GM19240 (cell line): ENCODE measurements at regions not wholly inside any gene's neighbourhood (a gene's known extent, or its start where the extent isn't known, plus 50 kb on each side); places are given as distances from the start of the nearest gene placed in this dataset.
"Not testable (repeated sequence)": the region's sequence is repeated elsewhere in the genome, so short reads cannot be mapped to it uniquely, and the experiment has no call there.

Experiments
- DNase-seq: peaks from one replicate; pipeline ENCODE4 v3.0.0; 2011; ENCODE audit warnings: low spot score; ENCODE audit not compliant: insufficient read length

DNA sequence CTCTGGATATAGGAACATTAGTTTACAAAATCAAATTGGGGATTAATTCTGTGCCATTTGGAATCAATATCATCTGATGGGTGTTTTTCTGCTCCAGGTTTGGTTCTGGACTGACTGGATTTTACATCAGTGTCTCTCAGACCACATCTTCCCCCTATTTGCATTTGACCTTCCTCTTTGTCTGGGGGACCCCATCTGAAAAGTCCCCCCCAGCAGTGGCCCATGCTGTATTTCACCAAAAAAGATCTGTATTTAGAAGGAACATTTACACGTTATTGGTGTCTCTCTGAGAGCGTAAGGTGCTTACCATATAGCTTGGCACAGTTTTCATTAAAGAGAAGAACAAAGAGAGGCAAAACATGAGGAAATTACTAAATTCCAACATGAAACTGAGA, 215.6 kb upstream of the CLINT1 start:
- no peak for DNase-seq

DNA sequence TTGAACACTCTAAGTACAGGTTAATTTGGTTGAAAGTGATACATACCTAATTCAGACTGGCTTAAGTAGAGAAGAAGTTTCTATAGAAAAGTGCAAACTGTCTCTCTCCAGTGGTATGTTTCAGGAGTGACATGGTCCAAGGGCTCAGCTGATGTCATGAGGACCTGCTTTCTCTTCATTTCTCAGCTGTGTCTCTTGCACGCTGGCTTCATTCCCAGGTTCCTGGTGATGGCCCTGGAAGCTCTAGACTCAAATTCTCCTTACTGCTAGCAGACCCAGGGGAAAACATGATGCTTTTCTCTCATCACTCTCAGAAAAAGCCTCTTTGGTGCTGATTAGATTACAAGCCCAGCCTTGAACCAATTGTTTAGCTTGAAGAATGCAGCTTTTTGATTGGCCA, 211.9 kb upstream of the CLINT1 start:
- no peak for DNase-seq

DNA sequence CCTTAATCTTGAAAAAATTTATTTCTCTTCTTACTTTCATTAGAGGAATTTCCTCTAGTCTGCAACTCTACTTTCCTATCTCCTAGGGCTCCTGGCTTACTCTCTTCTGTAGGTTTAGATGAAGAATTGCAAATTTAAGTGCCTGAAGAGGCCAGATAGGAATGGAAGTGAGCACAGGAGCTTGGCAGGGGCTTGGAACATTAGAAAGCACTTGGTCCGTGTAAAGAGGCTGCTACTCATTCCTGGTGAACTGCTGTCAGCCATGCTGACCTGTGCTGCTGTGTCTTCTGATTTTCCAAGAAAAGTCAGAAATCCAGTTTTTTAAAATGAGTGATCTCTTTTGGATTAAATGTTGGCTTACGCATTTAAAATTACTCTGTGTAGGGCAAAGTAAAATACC, 210.9 kb upstream of the CLINT1 start:
- DNase-seq = no peak

DNA sequence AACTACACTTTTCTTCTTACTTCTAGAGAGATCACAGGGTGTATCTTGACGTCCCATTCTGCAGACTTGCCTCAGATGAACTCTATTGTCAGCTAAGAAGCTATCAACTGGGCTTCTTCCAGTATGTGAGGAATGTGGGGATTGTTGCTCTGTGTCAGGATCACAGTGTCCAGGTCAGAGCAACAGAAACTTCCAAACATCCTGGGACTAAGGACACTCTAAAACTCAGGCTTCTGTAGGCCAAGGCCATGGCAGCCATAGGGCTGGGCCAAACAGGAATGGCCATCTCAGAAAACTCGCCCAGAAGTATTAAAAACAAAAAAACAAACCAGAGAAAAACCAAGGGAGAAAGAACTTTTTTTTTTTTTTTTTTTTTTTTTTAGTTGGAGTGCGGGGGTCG, 210.0 kb upstream of the CLINT1 start:
- no peak for DNase-seq

DNA sequence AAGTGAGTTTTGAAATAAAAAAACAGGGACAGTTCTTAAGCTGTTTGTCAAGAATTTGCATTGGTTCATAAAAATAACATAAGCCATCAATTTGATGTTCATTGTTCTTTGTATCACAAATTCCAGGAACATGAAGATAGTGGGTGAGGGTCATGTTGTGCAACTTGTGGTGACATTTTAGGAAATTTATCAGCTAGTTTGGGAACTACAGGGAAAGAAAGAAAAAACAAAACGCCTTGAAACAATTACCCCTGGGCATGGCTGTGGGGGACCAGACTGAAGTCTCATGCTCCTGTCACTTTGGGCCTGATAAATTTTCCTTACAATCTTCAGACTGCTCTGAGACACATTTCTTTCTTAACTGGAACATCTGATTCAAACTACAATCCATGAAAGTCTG, 207.1 kb upstream of the CLINT1 start:
- no peak for DNase-seq

DNA sequence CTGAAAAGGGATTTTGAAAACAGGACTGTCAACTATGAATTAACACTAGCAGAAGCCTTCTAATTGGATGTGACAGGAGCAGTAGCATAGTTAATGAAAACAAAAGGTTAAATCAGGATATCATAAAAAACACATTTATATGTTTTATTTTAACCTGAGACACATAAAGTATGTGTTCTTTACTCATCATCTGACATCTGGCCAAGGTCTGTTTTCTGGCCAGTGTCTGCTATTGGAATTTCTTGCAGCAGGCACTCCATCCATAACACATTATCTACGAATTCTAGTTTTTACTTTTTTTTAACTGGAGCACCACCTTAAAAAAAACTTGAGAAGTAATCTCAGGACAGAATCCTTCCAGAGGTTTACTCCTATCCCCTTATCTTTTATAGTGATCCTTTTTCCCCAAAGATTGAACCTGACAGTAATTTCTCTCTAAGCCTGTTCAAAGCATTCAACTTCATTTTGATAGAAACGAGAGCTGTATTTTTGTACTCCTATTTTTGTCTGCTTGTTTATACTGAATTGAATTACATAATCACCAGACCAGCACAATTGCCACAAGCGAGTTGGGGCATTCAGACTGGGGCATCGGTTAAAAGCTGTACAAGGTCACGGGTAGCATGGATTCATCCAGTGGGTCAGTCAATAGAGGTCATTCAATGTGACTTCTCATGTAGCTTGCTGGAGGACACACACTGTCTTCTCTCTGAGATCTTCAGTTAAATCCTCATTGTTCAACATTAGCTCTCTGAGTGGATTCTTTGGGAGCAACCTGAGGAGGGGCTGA, 205.6 kb upstream of the CLINT1 start:
- no peak for DNase-seq

DNA sequence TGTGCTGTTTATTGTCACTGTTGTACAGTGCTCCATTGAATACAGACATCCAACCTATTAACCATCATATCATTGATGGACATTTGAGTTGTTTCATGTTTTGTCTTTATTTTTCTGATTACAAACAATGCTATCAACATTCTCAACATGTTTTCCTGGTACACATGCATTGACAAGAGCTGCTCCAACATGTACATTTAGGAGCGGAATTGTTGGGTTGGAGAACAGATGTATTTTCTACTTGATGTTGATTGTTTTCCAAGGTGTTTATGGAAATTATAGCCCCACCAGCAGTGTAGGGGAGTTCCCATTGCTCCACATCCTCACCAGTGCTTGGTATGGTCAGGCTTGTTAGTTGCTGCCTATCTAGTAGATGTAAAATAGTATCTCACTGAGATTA, 204.1 kb upstream of the CLINT1 start:
- no peak for DNase-seq

DNA sequence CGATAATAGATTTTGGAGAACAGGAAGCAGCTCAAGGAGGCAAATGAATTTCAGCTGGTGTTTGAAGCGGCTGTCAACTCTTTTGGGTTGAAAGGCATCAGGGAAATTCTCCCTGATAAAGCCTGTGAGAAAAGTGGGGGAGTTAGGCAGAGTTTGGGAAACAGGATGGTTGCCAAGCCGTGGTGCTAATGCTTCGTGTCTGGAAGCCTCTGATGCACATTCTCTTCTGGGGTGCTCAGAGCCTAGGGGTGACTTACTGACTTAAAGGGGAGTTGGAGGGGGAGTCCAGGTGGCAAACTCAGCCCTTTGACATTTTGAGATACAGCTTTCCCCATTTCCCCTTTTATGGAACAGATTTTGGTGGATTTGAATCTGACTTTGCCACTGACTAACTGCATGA, 202.5 kb upstream of the CLINT1 start:
- no peak for DNase-seq

DNA sequence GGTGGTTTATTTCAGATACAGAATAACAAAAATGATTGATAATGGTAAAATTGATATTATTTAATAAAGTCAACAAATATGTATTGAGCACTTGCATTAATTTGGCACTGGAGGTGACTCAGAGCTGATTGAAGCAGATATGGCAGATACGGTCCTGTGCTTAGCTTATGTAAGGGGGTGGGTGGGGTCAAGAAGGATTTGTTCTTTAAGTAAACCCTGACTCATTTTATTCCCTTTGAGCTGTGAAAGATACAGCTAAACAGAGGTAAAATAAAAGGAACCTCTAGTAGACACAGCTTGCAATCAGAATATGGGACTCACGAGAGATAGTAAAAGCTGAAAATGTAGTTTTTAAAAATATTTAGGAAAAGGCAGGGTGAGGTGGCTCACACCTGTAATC, 201.3 kb upstream of the CLINT1 start:
- no peak for DNase-seq

DNA sequence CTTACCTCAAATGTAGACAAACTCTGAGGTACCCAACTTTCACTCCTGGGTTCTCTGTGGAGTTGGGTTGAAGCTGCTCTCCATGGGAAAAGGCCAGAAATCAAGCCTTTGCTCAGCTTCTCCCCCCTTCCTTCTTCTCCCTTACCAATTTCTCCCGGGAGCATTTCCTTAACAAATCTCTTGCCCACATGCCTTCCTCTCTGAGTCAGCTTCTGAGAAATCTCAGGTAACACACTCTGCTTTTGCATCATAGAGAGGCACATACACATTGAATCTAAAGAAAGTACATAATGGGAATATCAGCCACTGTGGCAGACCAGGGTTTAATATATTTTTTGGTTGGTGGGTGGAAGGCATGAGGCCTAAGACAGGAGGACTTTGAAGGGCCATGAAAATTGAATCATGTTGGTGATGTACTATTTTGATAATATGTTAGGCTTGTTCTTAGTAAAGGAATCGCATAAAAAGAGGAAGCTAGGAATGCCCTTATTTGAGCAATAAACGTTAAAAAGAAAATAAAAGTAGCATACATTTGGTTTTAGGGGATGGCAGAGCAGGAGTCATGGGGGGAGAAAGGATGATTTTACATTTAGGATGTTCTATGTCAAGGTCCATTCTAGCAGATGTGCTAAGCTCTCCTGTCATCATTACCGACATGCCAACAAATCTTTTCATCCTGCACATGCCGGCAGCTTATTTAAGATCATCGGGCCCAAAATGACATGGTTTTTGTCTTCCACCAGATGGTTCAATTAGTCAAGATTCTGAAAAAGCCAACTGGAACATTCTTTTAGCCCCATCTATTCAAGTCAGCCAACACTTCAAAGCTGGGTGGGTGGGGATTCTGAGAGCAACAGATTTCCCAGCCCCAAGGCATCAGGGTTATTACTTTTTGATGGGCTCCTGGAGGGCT, 199.5 kb upstream of the CLINT1 start:
- DNase-seq = no peak

DNA sequence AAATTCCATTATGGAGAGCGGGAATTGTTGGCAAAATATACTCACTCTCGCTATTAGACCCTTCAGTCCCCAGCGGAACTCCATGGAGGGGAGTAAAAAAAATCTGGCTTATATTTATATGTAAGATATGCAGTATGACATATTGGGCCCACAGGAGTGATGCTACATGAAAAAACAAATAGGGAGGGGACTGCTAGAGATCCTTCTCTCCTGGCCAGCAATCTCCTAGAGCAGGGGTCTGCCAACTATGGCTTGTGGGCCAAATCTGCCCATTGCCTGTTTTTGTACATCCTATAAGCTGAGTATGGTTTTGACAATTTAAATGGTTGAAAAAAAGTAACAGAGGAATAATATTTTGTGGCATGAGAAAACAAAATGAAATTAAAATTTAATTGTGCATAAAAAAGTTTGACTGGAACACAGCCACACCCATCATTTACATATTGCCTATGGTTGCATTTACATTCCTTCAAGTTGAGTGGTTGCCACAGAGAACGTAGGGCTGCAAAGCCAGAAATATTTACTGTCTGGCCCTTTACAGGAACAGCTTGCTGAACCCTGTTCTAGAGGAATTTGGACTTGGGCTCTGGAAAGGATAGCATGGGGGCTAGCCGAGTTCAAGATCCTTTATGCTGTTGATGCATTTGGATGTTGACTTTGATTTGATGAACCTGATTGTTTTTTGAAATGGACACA, 197.3 kb upstream of the CLINT1 start:
- DNase-seq = no peak

DNA sequence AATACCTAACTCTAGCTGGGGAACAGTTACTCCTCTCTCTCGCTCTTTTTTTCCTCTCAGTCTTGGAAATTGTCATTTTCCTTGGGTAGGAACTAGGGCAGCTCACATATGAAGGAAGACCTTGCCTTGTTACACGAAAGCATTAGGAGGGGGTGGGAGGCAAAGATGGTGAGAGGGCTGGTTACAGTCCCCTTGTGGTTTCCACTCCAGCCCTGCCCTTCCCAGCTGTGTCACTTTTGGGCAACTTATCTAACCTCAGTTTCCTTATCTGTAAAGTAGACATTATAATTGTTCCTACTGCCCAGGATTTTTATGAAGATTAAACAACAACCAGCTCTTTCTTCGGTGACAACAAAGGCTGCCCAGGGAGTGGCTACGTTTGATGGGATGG, 196.2 kb upstream of the CLINT1 start:
- no peak for DNase-seq

DNA sequence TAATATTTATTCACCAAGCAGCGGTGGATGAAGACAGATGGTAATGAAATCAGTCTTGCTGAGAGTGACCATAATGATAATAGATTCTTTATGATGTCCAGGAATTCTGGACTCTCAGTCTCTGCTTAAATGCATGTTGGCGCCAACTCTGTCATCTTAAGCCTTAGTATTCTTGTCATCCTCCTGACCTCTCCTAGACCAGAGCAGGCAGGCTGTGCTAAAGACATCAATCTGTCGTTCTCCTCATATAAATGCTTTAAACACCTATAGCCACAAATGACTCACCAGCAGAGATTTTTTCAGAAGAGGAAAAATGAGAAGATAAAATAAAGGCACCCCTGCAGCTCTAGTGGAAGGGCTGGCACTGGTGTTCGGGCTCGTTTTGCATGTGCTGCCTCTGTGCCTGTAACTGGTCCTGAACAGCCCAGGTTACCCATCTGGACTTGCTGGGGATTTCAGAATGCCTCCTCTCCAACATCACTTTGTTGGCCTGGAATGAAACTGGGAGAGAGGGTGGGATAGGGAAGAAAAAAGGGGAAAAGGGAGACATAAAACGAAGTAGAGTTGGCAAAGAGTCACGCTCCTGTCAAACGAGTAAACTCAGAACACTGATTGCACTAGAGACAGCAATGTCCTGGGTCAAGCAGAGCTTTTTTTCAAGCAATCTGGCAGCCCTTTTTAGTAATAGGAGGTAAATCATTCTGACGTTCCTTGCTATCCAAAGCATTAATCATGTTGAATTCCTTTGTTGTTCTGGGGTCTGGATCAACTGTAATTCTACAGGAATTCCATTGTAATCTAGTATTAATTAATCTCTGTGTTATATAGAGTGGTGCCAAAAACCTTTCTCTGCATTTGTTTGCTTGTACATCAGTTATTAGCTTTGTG, 195.5 kb upstream of the CLINT1 start:
- DNase-seq = no peak

DNA sequence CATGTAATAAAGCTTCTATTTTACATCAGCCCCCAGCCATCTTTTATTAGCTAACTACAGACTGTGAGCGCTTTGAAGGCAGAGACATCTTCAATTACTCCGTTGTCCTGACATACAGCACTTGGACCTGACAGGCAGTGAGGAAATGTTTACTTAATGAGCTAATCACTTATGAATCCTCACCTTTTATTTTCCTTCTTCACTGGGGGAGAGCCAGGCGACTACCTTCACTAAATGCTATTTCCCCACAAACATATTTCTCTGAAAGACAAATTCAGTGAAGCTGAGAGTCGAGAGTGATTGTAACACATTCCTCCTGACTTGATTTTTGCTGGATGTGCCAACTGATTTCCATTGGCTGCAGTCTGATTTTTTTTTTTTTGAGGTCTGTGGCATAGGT, 192.1 kb upstream of the CLINT1 start:
- no peak for DNase-seq

DNA sequence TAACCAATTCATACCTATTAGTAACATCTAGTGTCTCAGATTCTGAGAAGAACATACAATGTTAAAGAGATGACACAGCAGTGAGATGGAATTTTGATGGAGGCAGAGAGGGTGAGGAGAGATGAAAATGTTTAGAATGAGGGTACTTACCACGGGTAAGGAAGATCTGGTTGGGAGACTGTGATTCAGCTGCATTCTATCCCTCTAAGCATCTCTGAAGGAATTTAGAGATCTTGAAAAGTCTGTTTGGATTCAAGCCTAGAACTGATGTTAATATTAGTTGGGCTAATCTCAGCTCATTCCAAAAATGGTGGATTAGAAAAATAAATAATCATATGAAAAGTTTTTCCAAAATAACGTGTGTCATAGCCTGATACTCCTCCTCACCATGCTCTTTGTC, 191.5 kb upstream of the CLINT1 start:
- DNase-seq = no peak

DNA sequence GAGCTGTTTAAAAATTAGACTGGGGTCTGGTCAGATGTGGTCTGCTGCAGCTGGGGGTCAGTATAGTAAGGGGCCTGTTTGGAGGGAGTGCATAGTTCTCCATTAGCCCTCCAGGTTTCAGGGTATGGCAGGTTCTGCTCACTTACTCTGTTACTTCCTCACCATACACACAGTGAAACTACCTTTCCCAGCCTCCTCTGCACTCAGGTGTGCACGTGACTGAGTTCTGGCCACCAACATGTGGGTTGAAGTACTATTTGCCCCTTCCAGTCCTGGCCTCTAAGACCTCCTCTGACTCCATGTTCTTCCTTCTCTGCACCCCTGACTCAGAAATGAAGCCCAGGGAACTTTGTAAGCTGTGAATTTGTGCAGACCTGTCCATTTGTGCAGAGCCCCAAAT, 190.5 kb upstream of the CLINT1 start:
- no peak for DNase-seq

DNA sequence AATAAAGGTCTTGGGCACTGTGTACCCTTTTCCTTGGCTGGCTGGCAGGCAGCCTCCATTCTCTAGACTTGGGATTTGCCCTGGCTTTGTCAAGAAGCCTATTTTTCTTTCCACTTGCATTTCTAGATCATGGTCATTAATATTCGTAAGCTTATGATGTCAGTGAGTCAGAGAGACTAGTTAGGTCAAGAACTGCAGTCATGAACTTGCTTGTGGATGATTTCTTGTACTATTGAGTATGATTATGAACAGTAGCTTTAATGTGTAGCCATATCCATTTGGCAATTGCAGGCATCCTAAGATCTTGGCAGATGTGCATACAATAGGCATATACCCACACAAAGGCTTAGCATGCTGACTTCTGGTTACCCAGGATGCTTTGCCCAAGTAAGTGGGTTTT, 186.8 kb upstream of the CLINT1 start:
- DNase-seq = no peak

DNA sequence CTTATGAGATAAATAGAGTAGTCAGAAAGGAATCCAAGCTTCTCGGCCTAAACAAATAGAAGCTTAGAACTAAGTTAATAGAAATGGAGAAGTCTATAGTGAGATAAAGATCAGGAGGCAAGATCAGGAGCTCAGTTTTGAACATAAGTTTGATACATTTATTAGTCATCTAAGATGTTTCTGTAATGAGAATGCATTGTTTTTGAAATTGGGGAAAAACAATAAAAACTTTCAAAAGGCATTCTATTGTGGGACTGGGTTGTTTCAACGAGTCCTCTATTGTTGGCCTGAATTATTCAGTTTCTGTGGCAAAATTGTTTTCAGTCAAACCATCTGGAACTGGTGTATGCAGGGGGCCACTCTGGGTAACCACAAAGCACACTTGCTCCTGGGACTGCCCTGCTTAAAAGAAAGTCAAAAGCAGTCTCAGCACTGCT, 181.0 kb upstream of the CLINT1 start:
- peak; percentile 23 for DNase-seq

DNA sequence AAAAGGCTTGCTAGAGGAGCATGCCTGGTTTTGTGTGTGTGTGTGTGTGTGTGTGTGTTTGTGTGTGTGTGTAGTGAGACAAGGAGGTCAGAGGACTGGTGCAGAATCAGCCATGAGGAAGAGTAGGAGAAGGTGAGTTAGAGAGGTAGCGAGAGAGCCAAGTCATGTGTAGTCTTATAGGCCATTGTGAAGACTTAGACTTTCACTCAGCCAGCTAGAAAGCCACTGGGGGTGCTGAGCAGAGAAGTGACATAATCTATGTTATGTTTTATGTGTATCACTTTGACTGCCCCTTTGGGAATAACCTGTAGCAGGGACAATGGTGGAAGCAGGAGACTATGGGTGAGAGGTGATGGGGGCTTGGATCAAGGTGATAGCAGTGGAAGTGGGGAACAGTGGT, 180.5 kb upstream of the CLINT1 start:
- DNase-seq = no peak

DNA sequence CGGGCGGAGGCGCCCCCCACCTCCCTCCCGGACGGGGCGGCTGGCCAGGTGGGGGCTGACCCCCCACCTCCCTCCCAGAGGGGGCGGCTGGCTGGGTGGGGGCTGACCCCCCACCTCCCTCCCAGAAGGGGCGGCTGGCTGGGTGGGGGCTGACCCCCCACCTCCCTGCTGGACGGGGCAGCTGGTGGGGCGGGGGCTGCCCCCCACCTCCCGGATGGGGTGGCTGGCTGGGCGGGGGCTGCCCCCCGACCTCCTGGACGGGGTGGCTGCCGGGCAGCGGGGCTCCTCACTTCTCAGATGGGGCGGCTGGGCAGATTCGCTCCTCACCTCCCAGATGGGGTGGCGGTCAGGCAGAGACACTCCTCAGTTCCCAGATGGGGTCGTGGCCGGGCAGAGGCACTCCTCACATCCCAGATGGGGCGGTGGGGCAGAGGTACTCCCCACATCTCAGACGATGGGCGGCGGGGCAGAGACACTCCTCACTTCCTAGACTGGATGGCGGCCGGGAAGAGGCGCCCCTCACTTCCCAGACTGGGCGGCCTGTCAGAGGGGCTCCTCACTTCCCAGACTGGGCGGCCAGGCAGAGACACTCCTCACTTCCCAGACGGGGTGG, 178.1 kb upstream of the CLINT1 start:
- not testable (repeated sequence) for DNase-seq

DNA sequence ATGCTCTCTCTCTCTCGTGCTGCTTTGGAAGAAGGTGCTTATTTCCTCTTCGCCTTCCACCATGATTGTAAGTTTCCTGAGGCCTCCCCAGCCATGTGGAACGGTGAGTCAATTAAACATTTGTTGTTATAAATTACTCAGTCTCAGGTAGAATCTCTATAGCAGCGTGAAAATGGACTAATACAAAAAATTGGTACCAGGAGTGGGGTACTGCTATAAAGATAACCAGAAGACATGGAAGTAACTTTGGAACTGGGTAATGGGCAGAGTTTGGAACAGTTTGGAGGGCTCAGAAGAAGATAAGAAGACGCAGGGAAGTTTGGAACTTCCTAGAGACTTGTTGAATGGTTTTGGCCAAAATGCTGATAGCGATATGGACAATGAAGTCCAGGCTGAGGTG, 175.6 kb upstream of the CLINT1 start:
- DNase-seq = not testable (repeated sequence)
